ENCODE measurements at regions not wholly inside any gene's neighbourhood (a gene's known extent, or its start where the extent isn't known, plus 50 kb on each side); places are given as distances from the start of the nearest gene placed in this dataset.

GRCh38 chr6:20292905-20293304 lies 80.6 kb upstream of the MBOAT1 start:
- ChIA-PET RAD21 (ENCODE audit: low non-redundant PET in 1 of 2, low total read pairs in 2 of 2, uncharacterized antibody in 2 of 2, unreplicated experiment in 2 of 2) (no interaction called here), POLR2A (no interaction called here), CTCF (interaction anchor here (1.0 kb wide), 1 partner anchor 235 kb away, joined by 3 read pairs; no protein-coding TSS in a partner anchor)
- Histone ChIP-seq H3K9ac (ENCODE audit: low read length) (no peak overlapping the region), H3K36me3 (ENCODE audit: control insufficient read depth in 1 of 2, insufficient read depth in 2 of 2, low read length in 2 of 2) (no peaks in the 10 kb centered on the region), H3K9me2 (ENCODE audit: insufficient read depth) (no peaks in the 10 kb centered on the region), H3K4me2 (ENCODE audit: low read length) (no peak overlapping the region), H3K27me3 (ENCODE audit: insufficient read depth, low read length) (no peaks in the 10 kb centered on the region), H3K27ac (ENCODE audit: low read depth, low read length) (no peak overlapping the region), H3K4me3 (replicated peaks in 1 of 2; ENCODE audit: low read depth in 1 of 2, low read length in 2 of 2) (no peak overlapping the region), H2AFZ (ENCODE audit: low read depth, low read length, poor library complexity, severe bottlenecking) (no peak overlapping the region), H3K9me3 (ENCODE audit: control insufficient read depth in 1 of 2, insufficient read depth in 1 of 2, low read depth in 1 of 2, low read length in 2 of 2) (no peaks in the 10 kb centered on the region), H3K4me1 (ENCODE audit: control insufficient read depth in 1 of 2, insufficient read depth in 2 of 2, low read length in 2 of 2) (peaks cover 3 to 10% of the 10 kb centered on the region in 2 experiments; a peak in 3 of 4 replicates), H3K79me2 (ENCODE audit: insufficient read depth, low read length) (no peaks in the 10 kb centered on the region), H4K20me1 (ENCODE audit: insufficient read depth) (no peaks in the 10 kb centered on the region)
- DNase-seq (ENCODE audit: low read depth, low spot score) (no peak), ATAC-seq (no peak)
- intact Hi-C loops (cut with micrococcal nuclease): loop anchor here (5.0 kb wide), 1 partner anchor 109 kb away; the partner anchor contains the start of gene E2F3
- BruUV-seq (replicated peaks): no TSS peak
- no peak for TF ChIP-seq TCF7L2 (IDR thresholded peaks at IDR 0.05; ENCODE audit: borderline replicate concordance, extremely low read depth, insufficient read depth, insufficient read length)
- no peak for TF ChIP-seq MAX (IDR thresholded peaks at IDR 0.05)
- TF ChIP-seq CTCF (IDR thresholded peaks at IDR 0.05 in 2 of 3, conservative IDR thresholded peaks at IDR 0.05 in 1 of 3; ENCODE audit: borderline replicate concordance in 1 of 3, insufficient read depth in 1 of 3, low read depth in 2 of 3, low read length in 2 of 3): no peak
- no peak for TF ChIP-seq SP1 (IDR thresholded peaks at IDR 0.05; ENCODE audit: low read depth)
- TF ChIP-seq EZH2 (IDR thresholded peaks at IDR 0.05): no peak
- no peak for TF ChIP-seq EZH2phosphoT487 (IDR thresholded peaks at IDR 0.05; ENCODE audit: borderline replicate concordance)
- no peak for TF ChIP-seq ZNF274 (IDR thresholded peaks at IDR 0.05; ENCODE audit: low read depth, low read length)
- TF ChIP-seq ZFX (IDR thresholded peaks at IDR 0.05): no peak

GRCh38 chr6:20301256-20301655 lies 89.0 kb upstream of the MBOAT1 start:
- H3K4me2 ChIP-seq (ENCODE audit: low read length): no peak overlapping the region
- no TSS peak for BruUV-seq (replicated peaks)
- H3K9ac ChIP-seq (ENCODE audit: low read length): no peak overlapping the region
- no peaks in the 10 kb centered on the region for H3K36me3 ChIP-seq (ENCODE audit: control insufficient read depth in 1 of 2, insufficient read depth in 2 of 2, low read length in 2 of 2)
- ATAC-seq: no peak
- no peaks in the 10 kb centered on the region for H3K4me1 ChIP-seq (ENCODE audit: control insufficient read depth in 1 of 2, insufficient read depth in 2 of 2, low read length in 2 of 2)
- no peaks in the 10 kb centered on the region for H3K79me2 ChIP-seq (ENCODE audit: insufficient read depth, low read length)
- RAD21 ChIA-PET (ENCODE audit: low non-redundant PET in 1 of 2, low total read pairs in 2 of 2, uncharacterized antibody in 2 of 2, unreplicated experiment in 2 of 2): no interaction called here
- H3K27me3 ChIP-seq (ENCODE audit: insufficient read depth, low read length): no peaks in the 10 kb centered on the region
- no peak overlapping the region for H3K4me3 ChIP-seq (replicated peaks in 1 of 2; ENCODE audit: low read depth in 1 of 2, low read length in 2 of 2)
- no peak overlapping the region for H2AFZ ChIP-seq (ENCODE audit: low read depth, low read length, poor library complexity, severe bottlenecking)
- intact Hi-C loops (cut with micrococcal nuclease): no loop called here
- no peaks in the 10 kb centered on the region for H3K9me2 ChIP-seq (ENCODE audit: insufficient read depth)
- H3K27ac ChIP-seq (ENCODE audit: low read depth, low read length): no peak overlapping the region
- DNase-seq (ENCODE audit: low read depth, low spot score): no peak
- CTCF ChIA-PET: no interaction called here
- H3K9me3 ChIP-seq (ENCODE audit: control insufficient read depth in 1 of 2, insufficient read depth in 1 of 2, low read depth in 1 of 2, low read length in 2 of 2): no peaks in the 10 kb centered on the region
- POLR2A ChIA-PET: interaction anchor here (2.5 kb wide), 1 partner anchor 18 kb away, joined by 8 read pairs; no protein-coding TSS in a partner anchor
- no peaks in the 10 kb centered on the region for H4K20me1 ChIP-seq (ENCODE audit: insufficient read depth)
- TF ChIP-seq ATF3 (IDR thresholded peaks at IDR 0.05) (no peak), ZNF274 (IDR thresholded peaks at IDR 0.05; ENCODE audit: low read depth, low read length) (no peak), ZFX (IDR thresholded peaks at IDR 0.05) (no peak), REST (IDR thresholded peaks at IDR 0.05; ENCODE audit: low read depth) (no peak), SIN3A (IDR thresholded peaks at IDR 0.05; ENCODE audit: low read depth) (no peak), MAX (IDR thresholded peaks at IDR 0.05) (no peak)
